DND-41 (cell line): ENCODE measurements at regions not wholly inside any gene's neighbourhood (a gene's known extent, or its start where the extent isn't known, plus 50 kb on each side); places are given as distances from the start of the nearest gene placed in this dataset.

ENCODE experiments used
- ATAC-seq: fragments of 200-7000 bp; cut with Tn5 transposase; 3 replicates; pipeline ENCODE4 v1.9.1; 2021; ENCODE audit warnings: low read depth; ENCODE audit not compliant: insufficient read depth
- DNase-seq: peaks from one replicate; pipeline ENCODE4 v3.0.0-alpha.2; 2020
- H2AFZ ChIP-seq: 2 replicates; pipeline ENCODE4 v1.6.0; 2012; ENCODE audit warnings: low read depth, low read length
- H3K27ac ChIP-seq: 2 replicates; pipeline ENCODE4 v1.5.1; 2012; ENCODE audit warnings: low read length, inconsistent platforms
- H3K27me3 ChIP-seq: fragments of 200-600 bp; sonication (generic); 2 replicates; pipeline ENCODE4 v1.6.0; 2012; ENCODE audit warnings: low read length, mild to moderate bottlenecking, inconsistent platforms; ENCODE audit not compliant: insufficient read depth, poor library complexity
- H3K36me3 ChIP-seq: 2 replicates; pipeline ENCODE4 v1.5.1; 2012; ENCODE audit warnings: low read length, inconsistent platforms; ENCODE audit not compliant: insufficient read depth
- H3K4me1 ChIP-seq: 2 replicates; pipeline ENCODE4 v1.5.1; 2012; ENCODE audit warnings: mild to moderate bottlenecking, low read length; ENCODE audit not compliant: insufficient read depth
- H3K4me2 ChIP-seq: 2 replicates; pipeline ENCODE4 v1.6.0; 2012; ENCODE audit warnings: mild to moderate bottlenecking, moderate library complexity, low read length, inconsistent platforms; ENCODE audit not compliant: insufficient read depth
- H3K4me3 ChIP-seq, 2 experiments: fragments of 200-600 bp in 1 of 2; shearing (Covaris generic) in 1 of 2; 2 replicates each; pipeline ENCODE4 v1.5.1; 2012 to 2016; ENCODE audit warnings: inconsistent platforms in 2 of 2, low read length in 2 of 2, mild to moderate bottlenecking in 2 of 2, low read depth in 1 of 2, moderate library complexity in 1 of 2
- H3K79me2 ChIP-seq: 2 replicates; pipeline ENCODE4 v1.6.0; 2012; ENCODE audit warnings: low read length, inconsistent platforms; ENCODE audit not compliant: insufficient read depth
- H3K9ac ChIP-seq: 2 replicates; pipeline ENCODE4 v1.6.0; 2012; ENCODE audit warnings: low read depth, mild to moderate bottlenecking, inconsistent platforms, low read length, moderate library complexity
- H3K9me3 ChIP-seq: 2 replicates; pipeline ENCODE4 v1.5.1; 2012; ENCODE audit warnings: low read length, moderate library complexity, mild to moderate bottlenecking, inconsistent platforms; ENCODE audit not compliant: insufficient read depth, severe bottlenecking
- H4K20me1 ChIP-seq: 2 replicates; pipeline ENCODE4 v1.6.0; 2012; ENCODE audit warnings: low read length; ENCODE audit not compliant: insufficient read depth
- EZH2 ChIP-seq: IDR thresholded peaks from 3 replicates; pipeline ENCODE4 v1.6.1; 2012; ENCODE audit warnings: borderline replicate concordance, low read depth, mild to moderate bottlenecking, moderate library complexity, low read length, inconsistent platforms; ENCODE audit not compliant: severe bottlenecking
- TF ChIP-seq, protein P1 (sequence below): IDR thresholded peaks from 2 replicates; pipeline ENCODE4 v1.5.1; 2012; ENCODE audit warnings: borderline replicate concordance, low read length, moderate library complexity, mild to moderate bottlenecking; ENCODE audit not compliant: poor library complexity, severe bottlenecking; ENCODE audit errors: extremely low read depth

DNA sequence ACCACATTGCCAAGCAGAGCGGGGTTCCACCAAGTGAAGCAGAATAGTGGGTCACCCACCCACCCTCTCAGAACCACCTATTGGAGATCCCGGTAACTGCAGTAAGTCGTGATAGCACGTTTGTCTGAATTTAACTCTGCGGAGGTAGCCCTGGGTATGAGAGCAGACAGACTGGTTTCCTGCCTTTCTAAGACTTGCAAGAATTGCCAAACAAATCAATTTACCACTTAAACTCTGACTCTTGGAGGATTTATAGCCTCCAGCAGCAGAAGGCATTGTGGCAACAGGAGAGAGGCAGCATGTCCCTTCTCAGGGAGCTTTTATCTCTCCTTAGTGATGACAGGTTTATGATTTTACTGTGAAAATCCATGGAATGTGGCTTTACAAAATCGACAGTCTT lies 287.9 kb upstream of the FMN2 start:
- no peak overlapping the region for H2AFZ ChIP-seq
- ATAC-seq, result no peak; the same call in 2 of the 3 replicates
- no peak overlapping the region for H3K4me3 ChIP-seq
- no peaks in the 10 kb centered on the region for H3K36me3 ChIP-seq
- no peaks in the 10 kb centered on the region for H4K20me1 ChIP-seq
- no peaks in the 10 kb centered on the region for H3K79me2 ChIP-seq
- DNase-seq, result no peak
- H3K4me1 ChIP-seq, result no peaks in the 10 kb centered on the region
- H3K27me3 ChIP-seq, result no peaks in the 10 kb centered on the region
- H3K27ac ChIP-seq, result no peak overlapping the region
- no peaks in the 10 kb centered on the region for H3K9me3 ChIP-seq
- H3K9ac ChIP-seq, result no peak overlapping the region
- TF ChIP-seq, protein P1, sequence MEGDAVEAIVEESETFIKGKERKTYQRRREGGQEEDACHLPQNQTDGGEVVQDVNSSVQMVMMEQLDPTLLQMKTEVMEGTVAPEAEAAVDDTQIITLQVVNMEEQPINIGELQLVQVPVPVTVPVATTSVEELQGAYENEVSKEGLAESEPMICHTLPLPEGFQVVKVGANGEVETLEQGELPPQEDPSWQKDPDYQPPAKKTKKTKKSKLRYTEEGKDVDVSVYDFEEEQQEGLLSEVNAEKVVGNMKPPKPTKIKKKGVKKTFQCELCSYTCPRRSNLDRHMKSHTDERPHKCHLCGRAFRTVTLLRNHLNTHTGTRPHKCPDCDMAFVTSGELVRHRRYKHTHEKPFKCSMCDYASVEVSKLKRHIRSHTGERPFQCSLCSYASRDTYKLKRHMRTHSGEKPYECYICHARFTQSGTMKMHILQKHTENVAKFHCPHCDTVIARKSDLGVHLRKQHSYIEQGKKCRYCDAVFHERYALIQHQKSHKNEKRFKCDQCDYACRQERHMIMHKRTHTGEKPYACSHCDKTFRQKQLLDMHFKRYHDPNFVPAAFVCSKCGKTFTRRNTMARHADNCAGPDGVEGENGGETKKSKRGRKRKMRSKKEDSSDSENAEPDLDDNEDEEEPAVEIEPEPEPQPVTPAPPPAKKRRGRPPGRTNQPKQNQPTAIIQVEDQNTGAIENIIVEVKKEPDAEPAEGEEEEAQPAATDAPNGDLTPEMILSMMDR, result no peak
- TF ChIP-seq EZH2, result no peak
- H3K4me2 ChIP-seq, result no peak overlapping the region

DNA sequence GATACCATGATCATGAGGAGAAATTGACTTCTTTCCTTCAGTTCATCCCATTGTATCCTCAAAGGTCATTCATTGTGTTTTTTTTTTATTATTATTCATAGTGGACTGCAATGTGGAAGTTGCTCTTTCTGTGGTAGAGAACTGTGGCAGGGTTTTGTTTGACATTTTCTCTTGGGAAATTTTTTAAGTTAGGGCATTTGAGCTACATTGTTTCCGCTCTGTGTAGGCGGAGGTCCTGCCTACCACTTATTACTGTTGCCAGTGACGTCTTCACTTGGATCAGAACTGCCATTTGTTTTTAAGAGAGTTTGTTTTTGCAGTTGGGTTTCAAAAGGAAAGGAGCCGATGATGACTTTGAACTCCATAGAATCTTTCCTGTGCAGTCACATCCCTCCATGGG lies 287.4 kb upstream of the FMN2 start:
- no peak overlapping the region for H3K9ac ChIP-seq
- no peaks in the 10 kb centered on the region for H3K27me3 ChIP-seq
- no peak for DNase-seq
- H3K36me3 ChIP-seq, result no peaks in the 10 kb centered on the region
- no peak overlapping the region for H2AFZ ChIP-seq
- ATAC-seq, result no peak
- no peak overlapping the region for H3K27ac ChIP-seq
- TF ChIP-seq, protein P1, result no peak
- H3K4me2 ChIP-seq, result no peak overlapping the region
- H4K20me1 ChIP-seq, result no peaks in the 10 kb centered on the region
- H3K9me3 ChIP-seq, result no peaks in the 10 kb centered on the region
- H3K79me2 ChIP-seq, result no peaks in the 10 kb centered on the region
- no peak overlapping the region for H3K4me3 ChIP-seq
- no peaks in the 10 kb centered on the region for H3K4me1 ChIP-seq

DNA sequence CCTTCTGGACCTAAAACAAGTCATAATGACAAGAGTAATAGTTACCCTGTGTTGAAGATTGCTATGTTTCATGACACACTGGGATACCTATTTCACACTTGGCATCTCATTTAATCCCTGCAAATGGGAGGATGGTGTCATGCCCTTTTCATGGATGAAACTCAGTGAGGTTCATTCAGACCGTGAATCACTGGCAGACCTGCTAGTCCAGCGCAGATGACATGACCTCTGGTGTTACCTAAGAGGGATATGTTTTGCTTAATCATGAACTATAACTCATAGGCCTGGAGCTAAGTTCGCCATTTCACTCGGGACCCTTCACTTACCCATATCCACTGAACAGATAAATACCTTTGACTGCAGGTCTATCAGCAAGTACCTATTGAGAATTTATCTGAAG lies 286.6 kb upstream of the FMN2 start:
- ATAC-seq, result no peak
- H3K9me3 ChIP-seq, result no peaks in the 10 kb centered on the region

More for the DNA sequence above, 286.6 kb upstream of the FMN2 start:
- Histone ChIP-seq H3K27ac (no peak overlapping the region), H2AFZ (no peak overlapping the region), H3K79me2 (no peaks in the 10 kb centered on the region), H3K9ac (no peak overlapping the region), H3K36me3 (no peaks in the 10 kb centered on the region), H4K20me1 (no peaks in the 10 kb centered on the region), H3K4me3 (no peak overlapping the region), H3K4me1 (no peaks in the 10 kb centered on the region), H3K4me2 (no peak overlapping the region), H3K27me3 (no peaks in the 10 kb centered on the region)
- no peak for DNase-seq
- TF ChIP-seq EZH2, result no peak
- TF ChIP-seq, protein P1, result no peak
